H9 (cell line): ENCODE measurements at regions not wholly inside any gene's neighbourhood (a gene's known extent, or its start where the extent isn't known, plus 50 kb on each side); places are given as distances from the start of the nearest gene placed in this dataset.

Experiments
- DNase-seq: peaks from one replicate; pipeline ENCODE4 v3.0.0-alpha.2; 2017
- H2AFZ ChIP-seq: one replicate; pipeline ENCODE4 v1.6.1; 2013; ENCODE audit warnings: mild to moderate bottlenecking, low read length, control low read depth, moderate library complexity
- H2AK5ac ChIP-seq: 2 replicates; pipeline ENCODE4 v1.6.1; 2013; ENCODE audit warnings: low read length, control low read depth, mixed read lengths; ENCODE audit not compliant: insufficient read length
- H2BK120ac ChIP-seq: one replicate; pipeline ENCODE4 v1.6.1; 2013; ENCODE audit warnings: low read depth, mild to moderate bottlenecking, low read length, control low read depth, inconsistent platforms; ENCODE audit not compliant: poor library complexity, severe bottlenecking
- H2BK12ac ChIP-seq: 2 replicates; pipeline ENCODE4 v1.6.1; 2013; ENCODE audit warnings: low read length, control low read depth, mixed read lengths, low read depth; ENCODE audit not compliant: insufficient read length
- H2BK15ac ChIP-seq: 2 replicates; pipeline ENCODE4 v1.6.1; 2013; ENCODE audit warnings: low read depth, low read length, control low read depth
- H2BK20ac ChIP-seq: one replicate; pipeline ENCODE4 v1.6.1; 2013; ENCODE audit warnings: low read depth, mild to moderate bottlenecking, low read length, control low read depth, inconsistent platforms; ENCODE audit not compliant: poor library complexity, severe bottlenecking
- H2BK5ac ChIP-seq: 2 replicates; pipeline ENCODE4 v1.6.1; 2013; ENCODE audit warnings: low read length, control low read depth, mixed read lengths; ENCODE audit not compliant: insufficient read length
- H3K14ac ChIP-seq: 2 replicates; pipeline ENCODE4 v1.6.1; 2013; ENCODE audit warnings: low read length, control low read depth; ENCODE audit not compliant: insufficient read depth
- H3K18ac ChIP-seq: 2 replicates; pipeline ENCODE4 v1.6.1; 2013; ENCODE audit warnings: low read depth, mild to moderate bottlenecking, mixed read lengths, low read length, control low read depth; ENCODE audit not compliant: insufficient read length
- H3K23ac ChIP-seq: 2 replicates; pipeline ENCODE4 v1.6.1; 2013; ENCODE audit warnings: low read length, control low read depth, mixed read lengths, low read depth; ENCODE audit not compliant: insufficient read length
- H3K23me2 ChIP-seq: 2 replicates; pipeline ENCODE4 v1.6.1; 2013; ENCODE audit warnings: low read depth, mild to moderate bottlenecking, mixed read lengths, low read length, control low read depth; ENCODE audit not compliant: insufficient read length, poor library complexity, severe bottlenecking
- H3K27ac ChIP-seq: 2 replicates; pipeline ENCODE4 v1.5.1; 2013; ENCODE audit warnings: low read length, control low read depth, mixed read lengths, low read depth; ENCODE audit not compliant: insufficient read length
- H3K27me3 ChIP-seq: 2 replicates; pipeline ENCODE4 v1.6.1; 2013; ENCODE audit warnings: low read length, control low read depth, inconsistent platforms; ENCODE audit not compliant: insufficient read depth
- H3K4ac ChIP-seq: 2 replicates; pipeline ENCODE4 v1.6.1; 2013; ENCODE audit warnings: low read depth, mild to moderate bottlenecking, control low read depth, inconsistent platforms, low read length, moderate library complexity
- H3K4me1 ChIP-seq: 2 replicates; pipeline ENCODE4 v1.6.1; 2013; ENCODE audit warnings: low read length, control low read depth, inconsistent platforms; ENCODE audit not compliant: insufficient read depth
- H3K4me2 ChIP-seq: 2 replicates; pipeline ENCODE4 v1.6.1; 2013; ENCODE audit warnings: low read length, control low read depth, mixed read lengths; ENCODE audit not compliant: insufficient read length, insufficient read depth
- H3K56ac ChIP-seq: 2 replicates; pipeline ENCODE4 v1.6.1; 2013; ENCODE audit warnings: low read depth, mild to moderate bottlenecking, mixed read lengths, low read length, control low read depth; ENCODE audit not compliant: insufficient read length
- H3K79me1 ChIP-seq: 2 replicates; pipeline ENCODE4 v1.6.1; 2013; ENCODE audit warnings: low read depth, mild to moderate bottlenecking, moderate library complexity, low read length, control low read depth, inconsistent platforms; ENCODE audit not compliant: insufficient read depth, poor library complexity, severe bottlenecking
- H3K79me2 ChIP-seq: 2 replicates; pipeline ENCODE4 v1.6.1; 2013; ENCODE audit warnings: low read length, control low read depth, inconsistent platforms; ENCODE audit not compliant: insufficient read depth
- H3K9ac ChIP-seq: 2 replicates; pipeline ENCODE4 v1.6.1; 2013; ENCODE audit warnings: low read length, control low read depth, mixed read lengths; ENCODE audit not compliant: insufficient read length; ENCODE audit errors: extremely low read depth
- H3K9me3 ChIP-seq: one replicate; pipeline ENCODE4 v1.6.1; 2013; ENCODE audit warnings: low read depth, low read length, inconsistent platforms; ENCODE audit not compliant: control insufficient read depth
- H3T11ph ChIP-seq: one replicate; pipeline ENCODE4 v1.6.1; 2013; ENCODE audit warnings: mild to moderate bottlenecking, low read length, control low read depth, inconsistent platforms
- H4K20me1 ChIP-seq: one replicate; pipeline ENCODE4 v1.6.1; 2013; ENCODE audit not compliant: control insufficient read depth, insufficient read length, insufficient read depth
- H4K5ac ChIP-seq: 2 replicates; pipeline ENCODE4 v1.6.1; 2013; ENCODE audit warnings: low read depth, mild to moderate bottlenecking, mixed read lengths, low read length, control low read depth; ENCODE audit not compliant: insufficient read length
- H4K8ac ChIP-seq: replicated peaks from 2 replicates; pipeline ENCODE4 v1.6.1; 2013; ENCODE audit warnings: low read length, control low read depth, mixed read lengths, low read depth; ENCODE audit not compliant: insufficient read length
- H4K91ac ChIP-seq: 2 replicates; pipeline ENCODE4 v1.6.1; 2013; ENCODE audit warnings: low read depth, mild to moderate bottlenecking, moderate library complexity, mixed read lengths, low read length, control low read depth; ENCODE audit not compliant: insufficient read length
- H3K27ac Mint-ChIP-seq, 3 experiments: 2 replicates in 2 of 3; 3 replicates in 1 of 3; pipeline ENCODE4 v1.8.0; 2020 to 2021; ENCODE audit warnings: mixed read lengths in 3 of 3, mild to moderate bottlenecking in 1 of 3, moderate library complexity in 1 of 3
- H3K27me3 Mint-ChIP-seq: 2 replicates; pipeline ENCODE4 v1.8.0; 2021; ENCODE audit warnings: low read depth, mild to moderate bottlenecking, moderate library complexity, mixed read lengths
- H3K36me3 Mint-ChIP-seq, 3 experiments: 2 replicates in 2 of 3; 3 replicates in 1 of 3; pipeline ENCODE4 v1.8.0; 2020 to 2021; ENCODE audit warnings: low read depth in 3 of 3, mixed read lengths in 3 of 3; ENCODE audit not compliant: insufficient read depth in 1 of 3
- H3K4me1 Mint-ChIP-seq, 2 experiments: 2 replicates each; pipeline ENCODE4 v1.8.0; 2020; ENCODE audit warnings: mixed read lengths in 2 of 2
- H3K4me3 Mint-ChIP-seq, 2 experiments: 2 replicates in 1 of 2; 3 replicates in 1 of 2; pipeline ENCODE4 v1.8.0; 2020 to 2021; ENCODE audit warnings: mild to moderate bottlenecking in 2 of 2, mixed read lengths in 2 of 2, moderate library complexity in 1 of 2
- H3K9me3 Mint-ChIP-seq, 2 experiments: 2 replicates in 1 of 2; 3 replicates in 1 of 2; pipeline ENCODE4 v1.8.0; 2020; ENCODE audit warnings: mild to moderate bottlenecking in 2 of 2, mixed read lengths in 2 of 2, moderate library complexity in 1 of 2
- WGBS: extraction: QIAGEN DNeasy Blood & Tissue Kit; methylation state at CpG from one replicate; pipeline ENCODE4 v1.1.7; 2013; ENCODE audit warnings: missing lambda C conversion rate, low lambda C conversion rate, mixed read lengths; ENCODE audit not compliant: insufficient read length; ENCODE audit errors: extremely low coverage; 5-methylcytosine and 5-hydroxymethylcytosine counted together
- TF ChIP-seq, protein P1 (sequence below): fragments of 200-600 bp; sonication (generic); conservative IDR thresholded peaks from 3 replicates; pipeline ENCODE4 v1.8.0; 2021; ENCODE audit warnings: antibody characterized with exemption, mild to moderate bottlenecking

DNA sequence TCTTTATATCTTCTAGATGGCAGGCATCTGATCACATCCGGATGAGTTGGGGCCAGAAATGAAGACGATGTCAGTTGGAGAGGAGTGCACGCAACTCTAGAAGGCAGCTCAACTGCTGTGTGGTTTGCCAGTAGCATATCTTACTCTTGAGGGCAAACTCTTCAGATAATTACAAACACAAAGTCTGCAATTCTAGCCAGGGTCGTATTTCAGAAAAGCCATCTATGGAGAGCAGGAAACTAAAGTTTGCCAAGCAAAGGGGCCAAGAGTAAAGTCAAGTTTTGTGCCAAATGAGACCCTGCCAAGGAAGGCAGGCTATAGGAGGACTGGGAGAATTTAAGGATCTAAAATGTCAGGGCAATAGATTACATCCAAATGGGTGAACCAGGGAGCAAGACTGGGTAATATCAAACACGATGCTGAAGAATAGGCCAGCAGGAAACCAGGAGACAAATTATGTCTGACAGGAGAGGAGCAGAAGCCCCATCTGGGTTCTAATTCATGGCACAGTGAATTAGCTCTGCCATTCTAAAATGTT lies 312.5 kb upstream of the SEMA3C start:
- no peak overlapping the region for H4K8ac ChIP-seq
- no peak for DNase-seq
- H3K23me2 ChIP-seq: no peaks in the 10 kb centered on the region
- no peak overlapping the region for H3T11ph ChIP-seq
- H3K18ac ChIP-seq: no peak overlapping the region
- H2AFZ ChIP-seq: no peak overlapping the region
- Mint-ChIP-seq H3K9me3 (no peaks in the 10 kb centered on the region), H3K27ac (peak overlapping the region in 1 of 3 experiments; percentile 11; a peak in 1 of 7 replicates), H3K4me1 (peaks cover 18 to 19% of the 10 kb centered on the region in 2 experiments), H3K4me3 (no peak overlapping the region), H3K27me3 (no peaks in the 10 kb centered on the region), H3K36me3 (no peaks in the 10 kb centered on the region)
- H3K79me2 ChIP-seq: no peaks in the 10 kb centered on the region
- no peak overlapping the region for H3K23ac ChIP-seq
- no peak overlapping the region for H2BK5ac ChIP-seq
- H3K4me1 ChIP-seq: peaks cover 3% of the 10 kb centered on the region; the same call in 1 of the 2 replicates
- no peak overlapping the region for H3K9ac ChIP-seq
- H2BK20ac ChIP-seq: no peak overlapping the region
- no peak overlapping the region for H3K56ac ChIP-seq
- no peak overlapping the region for H3K14ac ChIP-seq
- H2BK120ac ChIP-seq: no peak overlapping the region
- no peaks in the 10 kb centered on the region for H3K79me1 ChIP-seq
- H2AK5ac ChIP-seq: no peak overlapping the region
- no CpG with 5 or more reads among the region's 5 CpGs for WGBS
- no peaks in the 10 kb centered on the region for H3K9me3 ChIP-seq
- H3K27me3 ChIP-seq: no peaks in the 10 kb centered on the region
- H4K5ac ChIP-seq: no peak overlapping the region
- H3K4me2 ChIP-seq: no peak overlapping the region
- no peak overlapping the region for H2BK15ac ChIP-seq
- H4K20me1 ChIP-seq: no peaks in the 10 kb centered on the region
- H4K91ac ChIP-seq: no peak overlapping the region
- no peak overlapping the region for H3K27ac ChIP-seq
- TF ChIP-seq, protein P1, sequence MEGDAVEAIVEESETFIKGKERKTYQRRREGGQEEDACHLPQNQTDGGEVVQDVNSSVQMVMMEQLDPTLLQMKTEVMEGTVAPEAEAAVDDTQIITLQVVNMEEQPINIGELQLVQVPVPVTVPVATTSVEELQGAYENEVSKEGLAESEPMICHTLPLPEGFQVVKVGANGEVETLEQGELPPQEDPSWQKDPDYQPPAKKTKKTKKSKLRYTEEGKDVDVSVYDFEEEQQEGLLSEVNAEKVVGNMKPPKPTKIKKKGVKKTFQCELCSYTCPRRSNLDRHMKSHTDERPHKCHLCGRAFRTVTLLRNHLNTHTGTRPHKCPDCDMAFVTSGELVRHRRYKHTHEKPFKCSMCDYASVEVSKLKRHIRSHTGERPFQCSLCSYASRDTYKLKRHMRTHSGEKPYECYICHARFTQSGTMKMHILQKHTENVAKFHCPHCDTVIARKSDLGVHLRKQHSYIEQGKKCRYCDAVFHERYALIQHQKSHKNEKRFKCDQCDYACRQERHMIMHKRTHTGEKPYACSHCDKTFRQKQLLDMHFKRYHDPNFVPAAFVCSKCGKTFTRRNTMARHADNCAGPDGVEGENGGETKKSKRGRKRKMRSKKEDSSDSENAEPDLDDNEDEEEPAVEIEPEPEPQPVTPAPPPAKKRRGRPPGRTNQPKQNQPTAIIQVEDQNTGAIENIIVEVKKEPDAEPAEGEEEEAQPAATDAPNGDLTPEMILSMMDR: no peak
- no peak overlapping the region for H2BK12ac ChIP-seq
- no peak overlapping the region for H3K4ac ChIP-seq
